ENCODE measurements at regions not wholly inside any gene's neighbourhood (a gene's known extent, or its start where the extent isn't known, plus 50 kb on each side); places are given as distances from the start of the nearest gene placed in this dataset.

DNA sequence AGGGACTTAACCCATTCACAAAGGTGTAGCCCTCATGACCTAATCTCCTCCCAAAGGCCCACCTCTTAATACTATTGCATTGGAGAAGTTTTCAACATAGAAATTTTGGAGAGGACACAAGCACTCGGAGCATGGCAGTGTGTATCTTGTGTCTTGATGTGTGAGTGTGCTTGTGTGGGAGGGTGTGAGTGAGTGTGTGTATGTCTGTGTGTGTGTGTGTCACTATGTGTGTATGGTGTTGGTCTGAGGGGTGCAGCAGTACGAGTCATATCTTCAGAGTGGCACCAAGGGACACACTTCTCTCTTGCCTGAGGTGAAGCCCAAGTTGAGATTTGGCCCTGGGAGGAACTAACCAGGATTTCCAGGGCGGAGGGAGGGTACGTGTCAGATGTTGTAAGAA is 73.7 kb downstream of the NAV1 start:
- TF ChIP-seq, protein P1, sequence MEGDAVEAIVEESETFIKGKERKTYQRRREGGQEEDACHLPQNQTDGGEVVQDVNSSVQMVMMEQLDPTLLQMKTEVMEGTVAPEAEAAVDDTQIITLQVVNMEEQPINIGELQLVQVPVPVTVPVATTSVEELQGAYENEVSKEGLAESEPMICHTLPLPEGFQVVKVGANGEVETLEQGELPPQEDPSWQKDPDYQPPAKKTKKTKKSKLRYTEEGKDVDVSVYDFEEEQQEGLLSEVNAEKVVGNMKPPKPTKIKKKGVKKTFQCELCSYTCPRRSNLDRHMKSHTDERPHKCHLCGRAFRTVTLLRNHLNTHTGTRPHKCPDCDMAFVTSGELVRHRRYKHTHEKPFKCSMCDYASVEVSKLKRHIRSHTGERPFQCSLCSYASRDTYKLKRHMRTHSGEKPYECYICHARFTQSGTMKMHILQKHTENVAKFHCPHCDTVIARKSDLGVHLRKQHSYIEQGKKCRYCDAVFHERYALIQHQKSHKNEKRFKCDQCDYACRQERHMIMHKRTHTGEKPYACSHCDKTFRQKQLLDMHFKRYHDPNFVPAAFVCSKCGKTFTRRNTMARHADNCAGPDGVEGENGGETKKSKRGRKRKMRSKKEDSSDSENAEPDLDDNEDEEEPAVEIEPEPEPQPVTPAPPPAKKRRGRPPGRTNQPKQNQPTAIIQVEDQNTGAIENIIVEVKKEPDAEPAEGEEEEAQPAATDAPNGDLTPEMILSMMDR (IDR thresholded peaks at IDR 0.05), result no peak
- TF ChIP-seq POLR2A (IDR thresholded peaks at IDR 0.05) (no peak), POLR2AphosphoS5 (IDR thresholded peaks at IDR 0.05) (no peak)
